Activated CD8-positive, alpha-beta T cell treated with anti-CD3 and anti-CD28 coated beads, Interleukin-2, amount 10 ng/mL, durations not matched to agents 7 days and 5 days (primary cell): ENCODE measurements at regions not wholly inside any gene's neighbourhood (a gene's known extent, or its start where the extent isn't known, plus 50 kb on each side); places are given as distances from the start of the nearest gene placed in this dataset.

Experiments used
- ATAC-seq: fragments of 150-1000 bp; cut with Tn5 transposase; one replicate; pipeline ENCODE4 v1.10.0; 2021; ENCODE audit warnings: moderate library complexity
- CTCF ChIA-PET: fragments of 350-600 bp; sonication (Branson Sonifier 250); formaldehyde crosslinking; loops from one replicate; lab custom pipeline; 2021; ENCODE audit warnings: antibody characterized with exemption; lab: Charles Lee
- POLR2A ChIA-PET: fragments of 350-600 bp; sonication (Branson Sonifier 250); formaldehyde crosslinking; loops from one replicate; lab custom pipeline; 2021; ENCODE audit warnings: antibody characterized with exemption; lab: Charles Lee
- DNase-seq: peaks from one replicate; pipeline ENCODE4 v3.0.0-alpha.2; 2020
- H3K27ac Mint-ChIP-seq: one replicate; pipeline ENCODE4 v1.8.0; 2021; ENCODE audit warnings: mild to moderate bottlenecking, mixed read lengths
- H3K27me3 Mint-ChIP-seq: one replicate; pipeline ENCODE4 v1.8.0; 2021; ENCODE audit warnings: low read depth, mixed read lengths
- H3K36me3 Mint-ChIP-seq: one replicate; pipeline ENCODE4 v1.8.0; 2021; ENCODE audit warnings: low read depth, mixed read lengths
- H3K4me1 Mint-ChIP-seq: one replicate; pipeline ENCODE4 v1.8.0; 2021; ENCODE audit warnings: low read depth, mixed read lengths
- H3K4me3 Mint-ChIP-seq: one replicate; pipeline ENCODE4 v1.8.0; 2021; ENCODE audit warnings: mild to moderate bottlenecking, mixed read lengths
- H3K9me3 Mint-ChIP-seq: one replicate; pipeline ENCODE4 v1.8.0; 2022; ENCODE audit warnings: mixed read lengths; ENCODE audit not compliant: insufficient read depth

DNA sequence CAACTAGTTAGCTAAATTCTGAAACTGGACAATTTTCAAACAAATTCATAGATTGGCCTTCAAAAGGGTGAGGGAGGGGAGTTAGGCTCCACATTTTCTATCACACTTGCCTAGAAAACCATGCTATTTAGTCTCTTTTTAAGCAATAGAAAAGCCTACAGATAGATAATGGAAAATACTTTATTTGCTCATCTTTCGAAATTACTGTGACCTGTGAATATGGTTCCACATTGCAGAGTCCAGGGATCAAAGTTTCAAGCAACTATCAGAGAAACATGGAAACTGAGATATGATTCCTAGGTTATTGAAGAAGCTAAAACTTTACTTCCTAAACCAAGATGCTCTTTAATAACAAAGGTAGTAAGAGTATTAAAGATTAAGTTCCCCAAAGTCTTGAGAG is 176.6 kb upstream of the NECTIN3 start:
- H3K27me3 Mint-ChIP-seq, result no peaks in the 10 kb centered on the region
- POLR2A ChIA-PET, result interaction anchor here (0.7 kb wide), 1 partner anchor 455 kb away, joined by 3 read pairs; no protein-coding TSS in a partner anchor
- DNase-seq (no peak), ATAC-seq (no peak)
- H3K4me1 Mint-ChIP-seq, result no peaks in the 10 kb centered on the region
- no peak overlapping the region for H3K4me3 Mint-ChIP-seq
- no peak overlapping the region for H3K27ac Mint-ChIP-seq
- no peaks in the 10 kb centered on the region for H3K9me3 Mint-ChIP-seq
- no peaks in the 10 kb centered on the region for H3K36me3 Mint-ChIP-seq
- CTCF ChIA-PET, result no interaction called here

DNA sequence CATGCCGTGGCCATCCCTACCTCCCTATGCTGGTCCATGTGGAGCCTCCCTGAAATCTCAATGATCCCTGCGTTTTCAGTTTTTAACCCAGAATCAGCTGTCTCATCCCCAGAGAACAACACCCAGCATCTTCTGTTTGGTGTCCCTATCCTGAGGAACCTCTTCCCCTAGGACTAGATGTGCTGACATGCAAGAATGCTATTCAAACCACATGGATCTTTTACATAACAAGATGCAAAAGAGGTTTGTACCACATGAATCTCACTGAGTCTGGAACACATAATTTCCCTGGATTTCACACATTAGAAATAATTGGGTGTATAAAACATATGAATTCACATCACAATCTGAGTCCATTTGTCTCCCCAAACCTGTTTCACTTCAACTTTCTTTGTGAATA is 174.6 kb upstream of the NECTIN3 start:
- H3K9me3 Mint-ChIP-seq, result no peaks in the 10 kb centered on the region
- peaks cover 5% of the 10 kb centered on the region for H3K27me3 Mint-ChIP-seq
- POLR2A ChIA-PET, result no interaction called here
- DNase-seq, result no peak
- no peak for ATAC-seq
- no peaks in the 10 kb centered on the region for H3K4me1 Mint-ChIP-seq
- H3K36me3 Mint-ChIP-seq, result no peaks in the 10 kb centered on the region
- CTCF ChIA-PET, result no interaction called here
- no peak overlapping the region for H3K4me3 Mint-ChIP-seq
- H3K27ac Mint-ChIP-seq, result no peak overlapping the region

DNA sequence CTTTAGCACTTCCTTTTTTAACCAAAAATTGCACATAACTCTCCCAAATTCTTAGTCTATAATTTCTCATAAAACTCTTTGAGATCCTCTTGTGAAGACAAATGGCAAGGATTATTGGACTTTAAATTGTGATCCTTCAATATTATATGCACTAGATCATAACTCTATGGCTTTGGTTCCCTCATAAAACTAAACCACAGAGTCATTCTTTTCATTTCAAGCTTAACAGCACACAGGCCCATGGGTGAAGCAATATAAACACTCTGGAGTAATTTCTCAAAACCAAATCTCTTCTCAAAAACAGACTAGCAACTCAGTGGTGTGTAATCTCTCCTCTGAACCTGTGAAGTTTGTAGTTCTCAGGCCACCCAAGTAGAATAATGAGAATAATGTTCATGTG is 171.0 kb upstream of the NECTIN3 start:
- H3K4me1 Mint-ChIP-seq, result no peaks in the 10 kb centered on the region
- H3K36me3 Mint-ChIP-seq, result no peaks in the 10 kb centered on the region
- no peak overlapping the region for H3K27ac Mint-ChIP-seq
- ChIA-PET CTCF (interaction anchor here (0.8 kb wide), 1 partner anchor 14 kb away, joined by 3 read pairs; no protein-coding TSS in a partner anchor), POLR2A (no interaction called here)
- H3K27me3 Mint-ChIP-seq, result peaks cover 5% of the 10 kb centered on the region
- no peak overlapping the region for H3K4me3 Mint-ChIP-seq
- DNase-seq, result no peak
- no peak for ATAC-seq
- H3K9me3 Mint-ChIP-seq, result no peaks in the 10 kb centered on the region

DNA sequence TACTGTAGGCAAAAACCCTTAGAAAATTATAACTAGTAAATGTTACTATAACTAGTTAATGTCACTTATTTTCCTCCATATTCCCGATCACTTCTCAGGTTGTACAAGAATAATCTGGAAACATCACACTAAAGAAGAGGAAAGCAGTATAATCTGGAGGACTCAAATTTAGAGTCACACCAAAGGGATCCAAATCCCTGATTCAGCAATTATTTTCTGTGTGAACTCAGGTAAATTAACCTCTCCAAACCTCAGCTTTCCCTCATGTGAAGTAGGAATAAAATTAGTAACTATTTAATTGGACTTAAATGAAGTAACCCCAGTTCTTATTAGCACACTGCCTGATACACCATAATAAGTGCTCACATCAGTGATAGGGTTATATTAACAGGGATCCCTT is 170.1 kb upstream of the NECTIN3 start:
- H3K9me3 Mint-ChIP-seq, result no peaks in the 10 kb centered on the region
- no peak overlapping the region for H3K4me3 Mint-ChIP-seq
- ATAC-seq, result no peak
- CTCF ChIA-PET, result interaction anchor here (0.8 kb wide), 1 partner anchor 15 kb away, joined by 3 read pairs; no protein-coding TSS in a partner anchor
- H3K36me3 Mint-ChIP-seq, result no peaks in the 10 kb centered on the region
- no peaks in the 10 kb centered on the region for H3K4me1 Mint-ChIP-seq
- POLR2A ChIA-PET, result no interaction called here
- H3K27ac Mint-ChIP-seq, result no peak overlapping the region
- peaks cover 5% of the 10 kb centered on the region for H3K27me3 Mint-ChIP-seq
- no peak for DNase-seq

DNA sequence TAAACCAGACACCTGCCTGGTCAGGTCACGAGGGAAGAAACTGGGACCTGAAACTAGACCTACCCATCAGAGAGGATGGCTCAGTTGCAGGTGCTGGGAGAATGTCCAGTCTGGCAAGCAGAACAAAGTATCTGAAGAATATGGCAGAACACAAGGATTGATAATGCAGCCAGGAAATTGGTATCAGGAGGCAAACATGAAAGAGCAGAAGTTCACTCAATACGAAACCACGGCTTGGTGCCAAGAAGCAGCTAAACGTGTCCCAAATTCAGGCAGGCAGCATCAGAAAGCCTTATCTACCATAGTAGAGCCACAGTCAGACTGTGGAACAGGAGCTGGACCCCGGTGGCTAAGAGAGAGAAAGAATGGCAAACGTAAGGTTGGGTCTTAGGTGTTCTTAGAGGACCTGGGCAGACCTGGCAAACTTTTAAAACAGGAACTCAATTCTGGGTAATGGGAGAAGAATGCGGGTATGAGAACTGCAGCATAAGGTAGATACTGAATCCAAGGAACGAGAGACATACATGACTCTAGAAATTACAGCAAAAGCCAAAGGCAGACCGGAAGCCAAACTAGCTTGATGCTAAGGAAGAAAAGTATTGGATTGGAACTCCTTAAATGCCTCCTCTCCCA is 169.0 kb upstream of the NECTIN3 start:
- ATAC-seq, result no peak
- Mint-ChIP-seq H3K9me3 (no peaks in the 10 kb centered on the region), H3K27ac (no peak overlapping the region), H3K27me3 (peaks cover 5% of the 10 kb centered on the region), H3K36me3 (no peaks in the 10 kb centered on the region), H3K4me1 (no peaks in the 10 kb centered on the region), H3K4me3 (no peak overlapping the region)
- ChIA-PET CTCF (no interaction called here), POLR2A (no interaction called here)
- no peak for DNase-seq

DNA sequence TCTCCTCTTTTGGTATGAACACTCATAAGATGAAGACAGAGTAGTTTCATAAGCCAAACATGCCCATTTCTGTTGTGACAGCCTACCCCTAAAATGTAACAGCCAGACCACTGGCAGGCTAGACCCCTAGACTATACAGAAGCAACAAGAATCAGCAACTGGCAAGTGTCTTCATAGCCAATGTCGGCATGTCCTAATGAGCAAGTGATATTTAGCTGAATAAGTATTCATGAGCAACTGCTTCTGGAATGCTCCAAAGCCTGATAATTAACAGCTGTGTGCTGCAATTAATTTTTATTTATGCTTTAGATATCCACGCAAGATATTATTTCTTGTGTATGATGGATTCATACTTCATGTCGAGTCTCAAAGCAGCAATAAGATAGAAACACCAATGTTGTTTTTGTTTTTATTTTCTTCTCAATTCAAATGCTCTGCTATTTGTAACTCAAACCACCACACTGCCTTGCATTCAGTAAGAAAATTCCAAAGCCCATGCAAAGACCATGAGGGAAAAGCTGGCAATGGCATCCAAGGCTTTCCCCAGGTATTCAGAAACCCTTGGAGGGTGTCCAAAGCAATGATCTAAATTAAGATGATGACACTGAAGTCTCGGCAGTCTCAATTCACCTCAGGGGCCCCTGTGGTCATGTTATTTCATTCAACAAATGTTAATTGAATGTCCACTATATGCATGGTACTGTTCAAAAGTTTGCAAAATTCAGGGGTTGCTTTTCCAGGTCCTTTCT is 167.7 kb upstream of the NECTIN3 start:
- Mint-ChIP-seq H3K36me3 (no peaks in the 10 kb centered on the region), H3K27me3 (peaks cover 5% of the 10 kb centered on the region), H3K27ac (no peak overlapping the region), H3K4me3 (no peak overlapping the region), H3K4me1 (no peaks in the 10 kb centered on the region), H3K9me3 (no peaks in the 10 kb centered on the region)
- CTCF ChIA-PET, result no interaction called here
- no peak for DNase-seq
- POLR2A ChIA-PET, result no interaction called here
- no peak for ATAC-seq

DNA sequence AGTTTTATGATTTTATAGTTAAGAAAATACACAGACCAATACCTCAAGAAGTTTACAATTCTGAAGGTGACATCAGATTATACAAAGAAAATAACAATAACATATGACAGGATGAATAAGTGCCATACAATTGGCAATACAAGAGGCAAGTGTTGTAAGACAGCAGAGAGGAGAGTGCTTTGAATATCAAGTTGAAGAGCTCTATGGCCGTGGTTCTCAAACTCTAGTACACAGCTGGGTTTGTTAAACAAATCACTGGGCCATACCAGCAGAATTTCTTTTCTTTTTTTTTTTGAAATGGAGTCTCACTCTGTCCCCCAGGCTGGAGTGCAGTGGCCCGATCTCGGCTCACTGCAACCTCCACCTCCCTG is 167.1 kb upstream of the NECTIN3 start:
- Mint-ChIP-seq H3K9me3 (no peaks in the 10 kb centered on the region), H3K36me3 (no peaks in the 10 kb centered on the region), H3K4me1 (no peaks in the 10 kb centered on the region), H3K27me3 (peaks cover 5% of the 10 kb centered on the region), H3K4me3 (no peak overlapping the region), H3K27ac (no peak overlapping the region)
- ATAC-seq (no peak), DNase-seq (no peak)
- ChIA-PET CTCF (no interaction called here), POLR2A (no interaction called here)

DNA sequence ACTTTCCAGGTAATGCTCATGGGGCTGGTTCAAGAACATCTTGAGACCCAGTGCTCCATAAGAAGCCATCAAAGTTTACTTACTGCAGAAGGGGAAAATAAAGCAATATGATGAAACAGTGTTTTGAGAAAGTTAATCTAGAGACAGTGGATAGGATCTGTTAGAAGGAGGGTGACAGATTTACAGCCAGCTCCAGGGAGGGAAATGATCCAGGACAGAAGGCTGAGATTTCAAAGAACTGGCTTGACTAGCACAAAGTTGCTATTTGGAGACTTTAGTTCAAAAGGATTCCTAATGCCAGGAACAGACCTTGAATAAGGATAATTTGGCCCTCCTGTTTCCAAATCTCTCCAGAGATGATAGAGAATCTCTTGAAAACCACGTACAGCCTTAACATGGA is 166.5 kb upstream of the NECTIN3 start:
- Mint-ChIP-seq H3K27ac (no peak overlapping the region), H3K4me3 (no peak overlapping the region), H3K36me3 (no peaks in the 10 kb centered on the region), H3K27me3 (peaks cover 5% of the 10 kb centered on the region), H3K9me3 (no peaks in the 10 kb centered on the region), H3K4me1 (no peaks in the 10 kb centered on the region)
- POLR2A ChIA-PET, result no interaction called here
- DNase-seq (no peak), ATAC-seq (no peak)
- CTCF ChIA-PET, result no interaction called here

DNA sequence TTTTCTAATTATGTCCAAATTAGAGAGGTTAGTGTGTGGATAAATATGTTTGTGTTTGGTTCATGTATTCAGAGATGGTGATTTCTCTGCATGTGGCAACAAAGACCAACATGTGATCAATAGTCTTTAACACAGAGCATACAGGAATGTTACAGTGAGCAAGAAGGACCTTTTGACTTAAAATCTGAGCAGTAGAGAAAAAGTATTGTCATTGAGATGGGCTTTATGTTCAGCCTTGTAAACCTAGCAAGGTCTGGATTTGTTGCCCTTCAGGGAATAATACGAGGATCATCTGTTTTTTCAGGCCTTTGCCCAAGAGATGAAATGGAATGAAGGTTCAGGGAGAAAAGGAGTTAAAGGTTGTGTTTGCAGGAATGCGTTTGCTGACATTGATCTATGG is 161.8 kb upstream of the NECTIN3 start:
- H3K27ac Mint-ChIP-seq, result no peak overlapping the region
- no peak overlapping the region for H3K4me3 Mint-ChIP-seq
- ChIA-PET POLR2A (no interaction called here), CTCF (no interaction called here)
- no peaks in the 10 kb centered on the region for H3K9me3 Mint-ChIP-seq
- ATAC-seq, result no peak
- no peak for DNase-seq
- H3K4me1 Mint-ChIP-seq, result no peaks in the 10 kb centered on the region
- H3K27me3 Mint-ChIP-seq, result no peaks in the 10 kb centered on the region
- no peaks in the 10 kb centered on the region for H3K36me3 Mint-ChIP-seq

DNA sequence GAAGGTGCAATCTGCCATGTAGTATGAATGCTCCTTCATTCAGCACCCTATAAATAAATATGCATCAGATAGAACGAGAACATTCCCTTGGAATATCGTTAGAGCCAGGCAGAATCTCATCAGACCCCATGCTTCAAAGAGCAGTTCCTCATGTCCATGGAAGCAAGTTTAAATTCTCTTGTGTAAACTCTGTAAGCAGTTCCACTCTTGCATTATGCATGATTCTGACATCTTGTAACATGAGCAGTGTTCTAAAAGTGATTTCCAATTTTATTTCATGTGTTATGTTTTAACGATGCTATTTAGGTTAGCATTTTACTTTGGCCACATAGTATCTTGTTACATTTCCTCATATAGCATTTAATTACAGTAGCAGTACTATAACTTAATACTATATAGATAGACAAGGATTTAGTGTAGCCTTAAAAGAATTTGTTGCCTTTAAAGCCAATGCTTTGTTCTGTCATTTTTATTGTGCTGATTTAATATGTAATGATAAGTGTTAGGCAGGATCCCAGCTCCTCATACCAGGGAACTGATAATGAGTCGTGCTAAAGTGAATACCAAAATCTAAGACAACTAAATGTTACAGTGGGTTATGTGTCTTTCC is 161.2 kb upstream of the NECTIN3 start:
- Mint-ChIP-seq H3K4me1 (no peaks in the 10 kb centered on the region), H3K9me3 (no peaks in the 10 kb centered on the region), H3K36me3 (no peaks in the 10 kb centered on the region), H3K27me3 (no peaks in the 10 kb centered on the region), H3K27ac (no peak overlapping the region), H3K4me3 (no peak overlapping the region)
- ATAC-seq (no peak), DNase-seq (no peak)
- POLR2A ChIA-PET, result no interaction called here
- CTCF ChIA-PET, result no interaction called here

DNA sequence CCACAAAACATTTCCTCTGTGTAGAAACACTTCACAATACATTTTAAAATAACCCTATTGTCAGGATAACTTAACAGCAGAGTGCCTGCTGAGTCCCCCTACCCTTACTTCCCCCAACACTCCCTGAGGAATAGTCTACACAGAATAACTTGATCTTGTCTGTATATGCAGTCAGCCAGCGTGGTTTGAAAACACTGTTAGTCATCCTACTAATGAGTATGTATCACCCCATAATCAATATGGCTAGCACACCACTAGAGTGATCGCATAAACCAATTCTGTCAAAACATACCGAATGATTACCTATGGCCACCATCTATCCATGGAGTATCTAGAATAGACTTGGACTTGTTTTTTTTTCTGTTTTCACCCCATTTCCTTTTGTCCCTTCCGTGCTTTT is 152.7 kb upstream of the NECTIN3 start:
- Mint-ChIP-seq H3K27ac (no peak overlapping the region), H3K27me3 (no peaks in the 10 kb centered on the region), H3K4me1 (no peaks in the 10 kb centered on the region), H3K36me3 (no peaks in the 10 kb centered on the region), H3K4me3 (no peak overlapping the region), H3K9me3 (no peaks in the 10 kb centered on the region)
- ChIA-PET CTCF (no interaction called here), POLR2A (no interaction called here)
- DNase-seq (no peak), ATAC-seq (no peak)

DNA sequence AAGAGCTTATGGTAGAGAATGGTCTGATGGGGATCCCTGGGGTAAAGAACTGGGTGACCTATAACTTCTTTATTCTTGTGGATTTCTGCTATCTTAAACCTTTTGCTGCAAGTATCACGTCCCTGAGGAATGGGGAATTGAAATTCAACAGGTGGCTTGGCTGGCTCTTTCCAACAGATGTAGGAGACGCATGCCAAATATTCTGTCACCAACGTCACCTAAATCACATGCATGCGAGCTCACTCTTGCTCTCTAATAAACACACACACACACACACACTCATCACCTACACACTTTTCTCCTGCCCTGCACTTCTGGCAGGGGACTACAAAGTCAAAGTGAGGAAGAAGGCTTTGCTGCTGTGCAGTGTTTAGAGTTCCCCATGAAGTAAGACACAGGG is 145.8 kb upstream of the NECTIN3 start:
- Mint-ChIP-seq H3K27ac (no peak overlapping the region), H3K27me3 (peaks cover 13% of the 10 kb centered on the region), H3K4me1 (no peaks in the 10 kb centered on the region), H3K4me3 (no peak overlapping the region), H3K9me3 (no peaks in the 10 kb centered on the region), H3K36me3 (no peaks in the 10 kb centered on the region)
- ChIA-PET POLR2A (no interaction called here), CTCF (no interaction called here)
- no peak for ATAC-seq
- no peak for DNase-seq
